ENCODE measurements at regions not wholly inside any gene's neighbourhood (a gene's known extent, or its start where the extent isn't known, plus 50 kb on each side); places are given as distances from the start of the nearest gene placed in this dataset.

GRCh38 chr12:114780746-114781399, 96.9 kb upstream of the TBX3 start:
- TF ChIP-seq CTCF (IDR thresholded peaks at IDR 0.05; ENCODE audit: low read depth, low read length) = no peak
- H3K4me3 ChIP-seq (replicated peaks in 1 of 2; ENCODE audit: low read depth in 2 of 2, low read length in 2 of 2) = no peak overlapping the region
- DNase-seq (ENCODE audit: low read depth in 2 of 2) = no peak

- DNase-seq (ENCODE audit: low read depth in 2 of 2) = no peak
- no peak overlapping the region for H3K4me3 ChIP-seq (replicated peaks in 1 of 2; ENCODE audit: low read depth in 2 of 2, low read length in 2 of 2)
- no peak for TF ChIP-seq CTCF (IDR thresholded peaks at IDR 0.05; ENCODE audit: low read depth, low read length)
Measured at GRCh38 chr12:114779647-114780046, 95.7 kb upstream of the TBX3 start.

GRCh38 chr12:114779186-114779585, 95.2 kb upstream of the TBX3 start:
- no peak overlapping the region for H3K4me3 ChIP-seq (replicated peaks in 1 of 2; ENCODE audit: low read depth in 2 of 2, low read length in 2 of 2)
- no peak for DNase-seq (ENCODE audit: low read depth in 2 of 2)
- TF ChIP-seq CTCF (IDR thresholded peaks at IDR 0.05; ENCODE audit: low read depth, low read length) = no peak

GRCh38 chr12:114776731-114777442, 92.9 kb upstream of the TBX3 start:
- no peak overlapping the region for H3K4me3 ChIP-seq (replicated peaks in 1 of 2; ENCODE audit: low read depth in 2 of 2, low read length in 2 of 2)
- TF ChIP-seq CTCF (IDR thresholded peaks at IDR 0.05; ENCODE audit: low read depth, low read length) = no peak
- peak; percentile 24 to 64 for DNase-seq (ENCODE audit: low read depth in 2 of 2)

- no peak overlapping the region for H3K4me3 ChIP-seq (replicated peaks in 1 of 2; ENCODE audit: low read depth in 2 of 2, low read length in 2 of 2)
- no peak for DNase-seq (ENCODE audit: low read depth in 2 of 2)
- TF ChIP-seq CTCF (IDR thresholded peaks at IDR 0.05; ENCODE audit: low read depth, low read length) = no peak
Measured at GRCh38 chr12:114774699-114775098, 90.7 kb upstream of the TBX3 start.

- no peak overlapping the region for H3K4me3 ChIP-seq (replicated peaks in 1 of 2; ENCODE audit: low read depth in 2 of 2, low read length in 2 of 2)
- no peak for TF ChIP-seq CTCF (IDR thresholded peaks at IDR 0.05; ENCODE audit: low read depth, low read length)
- DNase-seq (ENCODE audit: low read depth in 2 of 2) = peak; percentile 80 to 89
Measured at GRCh38 chr12:114774197-114774596, 90.2 kb upstream of the TBX3 start.
